ENCODE measurements at regions not wholly inside any gene's neighbourhood (a gene's known extent, or its start where the extent isn't known, plus 50 kb on each side); places are given as distances from the start of the nearest gene placed in this dataset.

GRCh38 chr20:55461519-55461918, 543.8 kb downstream of the CBLN4 start:
- no peak for TF ChIP-seq CTCF (IDR thresholded peaks at IDR 0.05 in 8 of 11, conservative IDR thresholded peaks at IDR 0.05 in 3 of 11)
- no peak for TF ChIP-seq POLR2AphosphoS5 (IDR thresholded peaks at IDR 0.05)
- no peak for TF ChIP-seq POLR2A (IDR thresholded peaks at IDR 0.05)

All from spleen (tissue), 7 donors.